ENCODE measurements at regions not wholly inside any gene's neighbourhood (a gene's known extent, or its start where the extent isn't known, plus 50 kb on each side); places are given as distances from the start of the nearest gene placed in this dataset.
"Not testable (repeated sequence)": the region's sequence is repeated elsewhere in the genome, so short reads cannot be mapped to it uniquely, and the experiment has no call there.

DNA sequence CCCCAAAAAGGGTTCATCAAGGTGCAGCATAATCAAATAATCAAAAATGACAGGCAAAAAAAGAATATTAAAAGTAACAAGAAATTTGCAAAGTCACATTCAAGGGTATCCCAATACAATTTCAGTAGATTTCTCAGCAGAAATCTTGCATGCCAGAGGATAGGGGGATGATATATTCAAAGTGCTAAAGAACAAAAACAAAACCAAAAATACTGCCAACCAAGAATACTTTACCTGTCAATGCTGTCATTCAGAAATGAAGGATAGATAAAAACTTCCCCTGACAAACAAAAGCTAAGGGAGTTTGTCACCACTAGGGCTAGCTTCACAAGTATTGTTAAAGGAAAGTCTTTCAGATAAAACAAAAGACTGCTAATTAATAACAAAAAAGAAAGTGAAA lies 68.7 kb upstream of the EDIL3 start:
- DNase-seq = no peak

DNA sequence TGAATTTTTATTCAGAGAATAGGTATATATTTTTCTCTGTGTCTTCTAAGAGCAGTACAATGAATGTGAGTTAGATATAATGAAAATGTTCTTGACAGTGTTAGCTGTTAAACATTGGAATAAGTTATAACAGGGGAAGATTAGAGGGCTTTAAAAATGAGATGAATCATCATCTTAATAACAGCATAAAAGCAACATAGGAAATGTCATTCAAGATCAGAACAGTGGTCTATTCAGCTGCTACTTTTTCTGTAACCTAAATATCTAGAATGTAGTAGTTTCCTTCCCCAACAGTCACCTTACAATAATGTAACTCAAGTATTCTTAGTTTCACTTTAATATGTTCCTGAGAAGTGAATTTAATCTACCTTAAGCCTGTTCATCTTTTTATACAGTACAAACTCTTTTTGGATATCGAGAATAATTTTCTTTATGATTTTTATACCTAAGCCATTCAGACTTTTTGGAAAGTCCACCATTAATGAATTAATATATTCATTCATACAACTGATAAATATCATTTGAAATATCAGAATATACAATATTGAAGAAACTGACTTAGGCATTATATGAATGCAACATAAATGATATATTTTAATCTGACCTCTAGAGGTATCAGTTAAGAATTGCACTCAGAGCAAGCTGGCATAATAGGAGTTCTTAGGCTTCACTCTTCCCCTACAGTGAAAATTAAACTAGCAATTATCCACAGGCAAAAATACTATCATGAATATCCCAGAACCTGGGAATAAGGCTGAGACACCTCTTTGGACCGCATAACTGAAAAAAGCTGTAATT lies 66.1 kb upstream of the EDIL3 start:
- DNase-seq = no peak

DNA sequence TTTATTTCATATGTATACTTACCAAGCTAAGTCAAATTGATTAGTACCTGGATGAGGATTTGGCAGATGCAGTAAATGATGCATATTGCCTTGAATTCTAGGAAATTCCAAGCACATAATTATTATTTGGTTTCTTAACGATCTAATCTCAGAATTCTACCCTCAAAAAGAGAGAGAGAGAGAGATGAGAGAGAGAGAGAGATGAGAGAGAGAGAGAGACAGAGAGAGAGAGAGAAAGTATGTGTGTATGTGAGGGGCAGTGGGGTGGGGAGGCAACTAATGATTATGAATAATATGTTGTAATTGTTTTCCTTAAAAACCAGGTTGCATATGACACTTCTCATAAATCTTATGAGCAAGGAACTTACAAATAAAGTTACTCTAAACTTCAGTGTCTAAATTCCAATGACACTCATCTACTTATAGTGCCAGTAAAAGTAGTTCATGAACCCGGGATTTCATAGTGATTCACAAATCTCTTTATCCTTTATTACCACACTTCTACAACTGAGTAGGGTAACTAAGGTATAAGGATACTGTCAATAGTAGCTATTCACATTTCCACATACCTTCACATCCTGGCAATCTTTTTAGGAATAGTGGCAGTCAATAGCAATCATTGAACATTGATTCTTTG lies 60.5 kb upstream of the EDIL3 start:
- DNase-seq = no peak

DNA sequence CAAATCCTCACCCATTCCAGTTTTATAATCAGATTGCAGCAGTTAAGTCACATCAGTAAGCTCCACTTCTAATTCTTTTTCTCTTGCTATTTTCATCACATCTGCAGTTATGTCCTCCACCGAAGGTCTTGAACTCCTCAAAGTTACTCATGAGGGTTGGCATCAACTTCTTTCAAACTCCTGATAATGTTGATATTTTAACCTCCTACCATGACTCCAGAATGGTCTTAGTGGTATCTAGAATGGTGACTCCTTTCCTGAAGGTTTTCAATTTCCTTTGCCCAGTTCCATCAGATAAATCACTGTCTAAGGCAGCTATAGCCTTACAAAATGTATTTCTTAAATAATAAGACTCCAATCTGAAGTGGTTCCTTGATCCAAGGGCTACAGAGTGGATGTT lies 53.8 kb upstream of the EDIL3 start:
- DNase-seq = no peak

DNA sequence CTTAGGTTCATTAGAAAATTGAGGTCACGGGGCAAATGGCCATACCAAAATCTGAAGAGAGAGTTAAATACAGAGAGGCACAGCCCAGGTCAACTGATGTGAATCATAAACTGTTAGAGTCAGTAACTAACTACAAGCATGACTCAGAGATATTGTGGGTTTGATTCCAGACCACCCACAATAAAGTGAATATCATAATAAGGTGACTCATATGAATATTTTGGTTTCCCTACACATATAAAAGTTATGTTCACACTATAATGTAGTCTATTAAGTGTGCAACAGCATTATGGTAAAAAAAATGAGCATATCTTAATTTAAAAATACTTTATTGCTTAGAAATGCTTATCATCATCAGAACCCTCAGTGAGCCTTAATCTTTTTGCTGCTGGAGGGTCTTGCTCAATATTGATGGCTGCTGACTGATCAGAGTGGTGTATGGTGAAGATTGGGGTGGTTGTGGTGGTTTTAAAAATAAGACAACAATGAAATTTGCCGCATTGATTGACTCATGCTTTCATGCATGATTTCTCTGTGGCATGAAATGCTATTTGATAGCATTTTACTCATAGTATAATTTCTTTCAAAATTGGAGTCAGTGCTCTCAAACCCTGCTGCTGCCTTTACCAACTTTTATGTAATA lies 53.1 kb upstream of the EDIL3 start:
- DNase-seq = no peak

DNA sequence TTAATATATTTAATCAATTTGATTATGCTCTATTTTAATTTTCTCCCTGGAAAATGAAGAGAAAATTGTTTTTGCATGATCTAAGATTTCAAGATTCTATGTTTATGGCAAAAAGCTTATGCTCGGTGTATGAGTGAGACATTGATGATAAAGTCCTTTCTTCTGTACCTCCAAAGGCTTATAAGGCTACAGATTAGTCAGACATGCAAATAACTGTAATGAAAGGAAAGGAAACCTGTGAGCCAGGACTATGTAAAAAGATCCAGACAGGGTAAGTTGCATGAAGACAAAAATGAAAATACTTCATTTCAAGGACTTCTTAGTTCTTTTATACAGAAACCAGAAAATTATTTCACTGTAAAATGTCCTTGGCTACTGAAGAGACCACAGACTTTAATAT lies 52.2 kb upstream of the EDIL3 start:
- no peak for DNase-seq

DNA sequence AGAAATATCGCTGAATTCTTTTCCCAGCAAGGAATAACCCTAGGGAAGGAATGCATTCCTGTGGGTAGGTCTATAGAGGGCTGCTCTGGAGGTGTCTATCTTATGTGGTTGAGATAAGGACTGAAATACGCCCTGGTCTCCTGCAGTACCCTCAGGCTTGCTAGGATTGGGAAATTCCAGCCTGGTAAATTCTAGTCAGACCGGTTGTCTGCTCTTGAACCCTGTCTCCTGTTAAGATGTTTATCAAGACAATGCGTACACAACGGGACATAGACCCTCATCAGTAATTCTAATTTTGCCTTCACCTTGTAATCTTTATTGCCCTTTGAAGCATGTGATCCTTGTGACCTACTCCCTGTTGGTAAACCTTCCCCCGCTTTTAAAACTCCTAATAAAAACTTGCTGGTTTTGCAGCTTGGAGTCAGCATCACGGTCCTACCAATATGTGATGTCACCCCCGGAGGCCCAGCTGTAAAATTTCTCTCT lies 51.2 kb upstream of the EDIL3 start:
- not testable (repeated sequence) for DNase-seq
